Activated B cell treated with CpG ODN at 0.5 μM for 24 hours (primary cell): ENCODE measurements at regions not wholly inside any gene's neighbourhood (a gene's known extent, or its start where the extent isn't known, plus 50 kb on each side); places are given as distances from the start of the nearest gene placed in this dataset.

Source experiments
- ATAC-seq: fragments of 200-7000 bp; cut with Tn5 transposase; one replicate; pipeline ENCODE4 v1.10.0; 2021; ENCODE audit warnings: low read depth, mild to moderate bottlenecking, moderate library complexity
- CTCF ChIA-PET: fragments of 350-600 bp; sonication (Branson Sonifier 250); formaldehyde crosslinking; loops from one replicate; lab custom pipeline; 2021; ENCODE audit warnings: antibody characterized with exemption; lab: Charles Lee
- POLR2A ChIA-PET: fragments of 350-600 bp; sonication (Branson Sonifier 250); formaldehyde crosslinking; loops from one replicate; lab custom pipeline; 2021; ENCODE audit warnings: antibody characterized with exemption; lab: Charles Lee
- DNase-seq: peaks from one replicate; pipeline ENCODE4 v3.0.0; 2022
- H3K27ac Mint-ChIP-seq: one replicate; pipeline ENCODE4 v1.8.0; 2020; ENCODE audit warnings: mixed read lengths
- H3K27me3 Mint-ChIP-seq: one replicate; pipeline ENCODE4 v1.8.0; 2021; ENCODE audit warnings: mixed read lengths
- H3K36me3 Mint-ChIP-seq: one replicate; pipeline ENCODE4 v1.8.0; 2021; ENCODE audit warnings: low read depth, mixed read lengths
- H3K4me1 Mint-ChIP-seq: one replicate; pipeline ENCODE4 v1.8.0; 2021; ENCODE audit warnings: mixed read lengths
- H3K4me3 Mint-ChIP-seq: one replicate; pipeline ENCODE4 v1.8.0; 2020; ENCODE audit warnings: mild to moderate bottlenecking, mixed read lengths
- H3K9me3 Mint-ChIP-seq: one replicate; pipeline ENCODE4 v1.8.0; 2020; ENCODE audit warnings: mixed read lengths
- intact Hi-C: fragments of 100-400 bp; cut with micrococcal nuclease; formaldehyde crosslinking; loops from one replicate; pipeline ENCODE4 v1.15.1; 2024
- TF ChIP-seq, protein P1 (sequence below): fragments of 200-600 bp; IDR thresholded peaks from one replicate; pipeline ENCODE4 v1.8.0; 2022; ENCODE audit warnings: antibody characterized with exemption, mild to moderate bottlenecking

DNA sequence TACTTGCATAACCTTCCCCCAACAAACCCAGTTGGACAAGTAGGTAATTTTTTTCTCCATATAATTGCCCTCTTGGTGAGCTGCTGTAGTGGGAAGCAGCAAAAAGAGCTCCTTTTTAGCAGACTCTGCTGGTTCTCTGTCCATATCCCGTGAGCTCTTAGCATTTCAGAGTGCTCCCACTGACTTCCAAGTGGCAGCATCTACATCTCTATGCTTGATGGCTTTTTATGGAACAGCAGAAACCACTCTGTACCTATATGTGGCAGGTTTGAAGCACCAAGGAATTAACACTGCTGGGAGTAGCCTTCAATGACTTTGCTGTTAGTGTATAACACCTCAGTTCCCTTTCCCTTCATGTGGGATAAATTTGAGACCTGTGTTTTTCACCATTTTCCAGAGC is 168.4 kb upstream of the NHS start:
- Mint-ChIP-seq H3K36me3 (no peaks in the 10 kb centered on the region), H3K27me3 (no peaks in the 10 kb centered on the region), H3K9me3 (peaks cover 3% of the 10 kb centered on the region), H3K27ac (no peak overlapping the region), H3K4me1 (no peaks in the 10 kb centered on the region), H3K4me3 (no peak overlapping the region)
- CTCF ChIA-PET, result no interaction called here
- DNase-seq (no peak), ATAC-seq (no peak)
- POLR2A ChIA-PET, result no interaction called here
- intact Hi-C loops, result no loop called here
- TF ChIP-seq, protein P1, sequence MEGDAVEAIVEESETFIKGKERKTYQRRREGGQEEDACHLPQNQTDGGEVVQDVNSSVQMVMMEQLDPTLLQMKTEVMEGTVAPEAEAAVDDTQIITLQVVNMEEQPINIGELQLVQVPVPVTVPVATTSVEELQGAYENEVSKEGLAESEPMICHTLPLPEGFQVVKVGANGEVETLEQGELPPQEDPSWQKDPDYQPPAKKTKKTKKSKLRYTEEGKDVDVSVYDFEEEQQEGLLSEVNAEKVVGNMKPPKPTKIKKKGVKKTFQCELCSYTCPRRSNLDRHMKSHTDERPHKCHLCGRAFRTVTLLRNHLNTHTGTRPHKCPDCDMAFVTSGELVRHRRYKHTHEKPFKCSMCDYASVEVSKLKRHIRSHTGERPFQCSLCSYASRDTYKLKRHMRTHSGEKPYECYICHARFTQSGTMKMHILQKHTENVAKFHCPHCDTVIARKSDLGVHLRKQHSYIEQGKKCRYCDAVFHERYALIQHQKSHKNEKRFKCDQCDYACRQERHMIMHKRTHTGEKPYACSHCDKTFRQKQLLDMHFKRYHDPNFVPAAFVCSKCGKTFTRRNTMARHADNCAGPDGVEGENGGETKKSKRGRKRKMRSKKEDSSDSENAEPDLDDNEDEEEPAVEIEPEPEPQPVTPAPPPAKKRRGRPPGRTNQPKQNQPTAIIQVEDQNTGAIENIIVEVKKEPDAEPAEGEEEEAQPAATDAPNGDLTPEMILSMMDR, result no peak

DNA sequence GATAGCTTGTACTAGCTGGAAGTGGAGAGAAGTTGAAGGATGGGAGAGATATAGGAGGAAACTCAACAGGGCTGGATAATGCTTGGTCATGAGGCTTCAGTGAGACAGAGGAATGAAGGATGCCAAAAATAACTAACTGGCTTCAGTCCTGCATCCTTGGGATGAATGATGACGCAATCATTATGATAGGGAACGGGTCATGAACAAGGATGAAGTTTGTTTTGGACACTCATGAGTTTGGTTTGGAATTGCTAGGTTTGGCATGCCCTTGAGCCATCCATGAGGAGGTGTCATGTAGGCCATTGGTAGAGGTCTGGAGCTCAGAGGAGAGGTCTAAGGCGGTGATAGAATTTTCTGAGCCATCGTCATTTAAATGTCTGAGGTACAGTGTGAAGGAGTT is 160.0 kb upstream of the NHS start:
- ChIA-PET CTCF (no interaction called here), POLR2A (no interaction called here)
- no peak overlapping the region for H3K27ac Mint-ChIP-seq
- H3K4me1 Mint-ChIP-seq, result no peaks in the 10 kb centered on the region
- ATAC-seq, result no peak
- H3K27me3 Mint-ChIP-seq, result no peaks in the 10 kb centered on the region
- no peak for DNase-seq
- TF ChIP-seq, protein P1, result no peak
- no peaks in the 10 kb centered on the region for H3K36me3 Mint-ChIP-seq
- intact Hi-C loops, result no loop called here
- peaks cover 3% of the 10 kb centered on the region for H3K9me3 Mint-ChIP-seq
- no peak overlapping the region for H3K4me3 Mint-ChIP-seq

DNA sequence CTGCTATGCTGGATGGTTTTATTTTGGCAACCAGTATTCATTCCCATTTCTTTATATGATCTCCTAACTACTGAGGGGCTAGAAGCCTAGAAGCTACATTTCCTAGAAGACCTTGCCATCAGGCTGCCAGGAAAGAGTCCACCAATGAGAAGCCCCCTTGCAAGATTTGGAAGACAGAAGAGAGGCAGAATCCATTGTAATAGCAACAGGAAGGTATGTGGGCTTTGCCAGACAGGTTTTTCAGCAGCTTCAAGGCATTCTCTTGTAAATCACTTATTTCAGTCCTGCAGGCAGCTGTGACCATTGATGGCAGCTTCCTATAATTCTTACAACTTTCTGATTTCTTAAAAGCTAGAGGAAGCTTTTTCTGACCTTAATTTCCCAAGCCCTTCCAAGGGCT is 148.3 kb upstream of the NHS start:
- Mint-ChIP-seq H3K27me3 (peaks cover 1% of the 10 kb centered on the region), H3K27ac (no peak overlapping the region), H3K4me3 (no peak overlapping the region), H3K9me3 (no peaks in the 10 kb centered on the region), H3K4me1 (no peaks in the 10 kb centered on the region), H3K36me3 (no peaks in the 10 kb centered on the region)
- ATAC-seq, result no peak
- ChIA-PET POLR2A (no interaction called here), CTCF (no interaction called here)
- DNase-seq, result no peak
- TF ChIP-seq, protein P1, result no peak
- intact Hi-C loops, result no loop called here

DNA sequence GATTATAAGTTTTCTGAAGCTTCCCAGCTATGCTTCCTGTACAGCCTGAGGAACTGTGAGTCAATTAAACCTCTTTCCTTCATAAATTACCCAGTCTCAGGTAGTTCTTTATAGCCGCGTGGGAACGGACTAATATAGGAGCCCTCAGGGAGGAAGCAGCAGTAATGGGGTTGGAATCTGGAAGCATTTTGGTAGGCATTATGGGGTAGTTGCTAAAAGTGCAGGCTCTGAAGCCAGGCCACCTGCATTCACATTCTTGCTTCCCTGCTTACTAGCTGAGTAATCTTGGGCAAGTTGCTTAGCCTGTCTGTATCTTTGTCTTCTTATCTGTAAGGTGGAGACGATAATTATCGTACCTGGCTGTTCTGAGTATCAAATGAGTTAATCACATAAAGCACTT is 137.9 kb upstream of the NHS start:
- no peak overlapping the region for H3K27ac Mint-ChIP-seq

DNA sequence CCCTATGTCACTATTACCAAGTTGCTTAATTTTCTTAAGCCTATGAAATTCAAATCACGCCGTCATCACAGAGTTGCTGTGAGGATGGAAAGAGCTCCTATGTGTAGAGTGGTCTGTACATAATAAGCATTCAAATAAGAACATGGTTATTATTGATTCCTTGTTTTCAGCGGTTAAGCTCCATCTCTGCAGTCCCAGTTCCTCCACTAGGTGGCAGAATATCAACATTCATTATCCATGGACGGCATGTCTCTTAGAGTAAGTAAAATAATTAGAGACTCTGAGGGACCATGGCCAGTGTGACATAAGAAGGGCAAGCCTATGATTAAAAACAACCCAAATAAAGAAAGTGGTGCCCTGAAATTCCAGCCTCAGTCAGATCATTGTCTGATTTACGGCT is 132.5 kb upstream of the NHS start:
- no peak overlapping the region for H3K4me3 Mint-ChIP-seq
- H3K9me3 Mint-ChIP-seq, result no peaks in the 10 kb centered on the region
- CTCF ChIA-PET, result interaction anchor here (1.0 to 1.4 kb wide), 4 partner anchors 12 to 1135 kb away, joined by 3 to 5 read pairs (median 4); no protein-coding TSS in a partner anchor

More for the DNA sequence above, 137.9 kb upstream of the NHS start:
- ATAC-seq (no peak), DNase-seq (no peak)
- Mint-ChIP-seq H3K9me3 (no peaks in the 10 kb centered on the region), H3K27me3 (no peaks in the 10 kb centered on the region), H3K4me1 (no peaks in the 10 kb centered on the region), H3K4me3 (no peak overlapping the region), H3K36me3 (no peaks in the 10 kb centered on the region)
- POLR2A ChIA-PET, result no interaction called here
- intact Hi-C loops, result no loop called here
- TF ChIP-seq, protein P1, result no peak
- CTCF ChIA-PET, result no interaction called here

More for the DNA sequence above, 132.5 kb upstream of the NHS start:
- H3K27me3 Mint-ChIP-seq, result no peaks in the 10 kb centered on the region
- H3K27ac Mint-ChIP-seq, result no peak overlapping the region
- ATAC-seq, result no peak
- POLR2A ChIA-PET, result no interaction called here
- DNase-seq, result no peak
- H3K4me1 Mint-ChIP-seq, result no peaks in the 10 kb centered on the region
- H3K36me3 Mint-ChIP-seq, result no peaks in the 10 kb centered on the region
- intact Hi-C loops, result no loop called here
- TF ChIP-seq, protein P1, result no peak
